ENCODE measurements at regions not wholly inside any gene's neighbourhood (a gene's known extent, or its start where the extent isn't known, plus 50 kb on each side); places are given as distances from the start of the nearest gene placed in this dataset.

DNA sequence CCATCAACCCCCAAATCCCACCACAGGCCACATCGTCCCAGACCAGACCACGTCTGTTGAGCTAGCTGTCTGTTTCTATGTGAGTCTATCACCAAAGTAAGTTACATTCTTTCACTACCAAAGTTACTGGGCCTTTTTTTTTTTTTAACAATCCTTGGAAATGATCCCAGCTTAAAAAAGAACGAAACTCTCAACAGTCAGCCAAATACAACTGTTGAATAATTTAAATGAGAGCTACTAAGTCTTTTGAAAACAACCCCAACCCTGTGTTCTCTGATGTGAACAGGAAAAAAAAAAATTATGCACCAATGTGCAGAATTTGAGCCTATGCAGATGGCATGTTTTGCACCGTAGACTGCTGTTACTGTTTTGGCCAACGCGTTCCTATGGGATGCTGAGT lies 134.0 kb upstream of the ETS2 start:
- TF ChIP-seq TCF7L2 (IDR thresholded peaks at IDR 0.05; ENCODE audit: borderline replicate concordance, low read depth, low read length) (no peak), ZNF335 (tag by site-specific recombination; conservative IDR thresholded peaks at IDR 0.05) (no peak), YY1 (tag by site-specific recombination; IDR thresholded peaks at IDR 0.05) (no peak), ZNF266 (tag by site-specific recombination; IDR thresholded peaks at IDR 0.05; ENCODE audit: low read depth) (no peak), MZF1 (tag by site-specific recombination; IDR thresholded peaks at IDR 0.05; ENCODE audit: borderline replicate concordance) (no peak), ZNF121 (tag by site-specific recombination; IDR thresholded peaks at IDR 0.05) (no peak), TSHZ1 (tag by site-specific recombination; IDR thresholded peaks at IDR 0.05; ENCODE audit: borderline replicate concordance) (no peak), CTCF (tag by site-specific recombination; IDR thresholded peaks at IDR 0.05) (no peak), ZNF155 (tag by site-specific recombination; IDR thresholded peaks at IDR 0.05) (no peak), SP7 (tag by site-specific recombination; IDR thresholded peaks at IDR 0.05) (no peak)
- TF ChIP-seq, protein P1, sequence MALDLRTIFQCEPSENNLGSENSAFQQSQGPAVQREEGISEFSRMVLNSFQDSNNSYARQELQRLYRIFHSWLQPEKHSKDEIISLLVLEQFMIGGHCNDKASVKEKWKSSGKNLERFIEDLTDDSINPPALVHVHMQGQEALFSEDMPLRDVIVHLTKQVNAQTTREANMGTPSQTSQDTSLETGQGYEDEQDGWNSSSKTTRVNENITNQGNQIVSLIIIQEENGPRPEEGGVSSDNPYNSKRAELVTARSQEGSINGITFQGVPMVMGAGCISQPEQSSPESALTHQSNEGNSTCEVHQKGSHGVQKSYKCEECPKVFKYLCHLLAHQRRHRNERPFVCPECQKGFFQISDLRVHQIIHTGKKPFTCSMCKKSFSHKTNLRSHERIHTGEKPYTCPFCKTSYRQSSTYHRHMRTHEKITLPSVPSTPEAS (tag by site-specific recombination; IDR thresholded peaks at IDR 0.05), result no peak
- TF ChIP-seq, protein P2, sequence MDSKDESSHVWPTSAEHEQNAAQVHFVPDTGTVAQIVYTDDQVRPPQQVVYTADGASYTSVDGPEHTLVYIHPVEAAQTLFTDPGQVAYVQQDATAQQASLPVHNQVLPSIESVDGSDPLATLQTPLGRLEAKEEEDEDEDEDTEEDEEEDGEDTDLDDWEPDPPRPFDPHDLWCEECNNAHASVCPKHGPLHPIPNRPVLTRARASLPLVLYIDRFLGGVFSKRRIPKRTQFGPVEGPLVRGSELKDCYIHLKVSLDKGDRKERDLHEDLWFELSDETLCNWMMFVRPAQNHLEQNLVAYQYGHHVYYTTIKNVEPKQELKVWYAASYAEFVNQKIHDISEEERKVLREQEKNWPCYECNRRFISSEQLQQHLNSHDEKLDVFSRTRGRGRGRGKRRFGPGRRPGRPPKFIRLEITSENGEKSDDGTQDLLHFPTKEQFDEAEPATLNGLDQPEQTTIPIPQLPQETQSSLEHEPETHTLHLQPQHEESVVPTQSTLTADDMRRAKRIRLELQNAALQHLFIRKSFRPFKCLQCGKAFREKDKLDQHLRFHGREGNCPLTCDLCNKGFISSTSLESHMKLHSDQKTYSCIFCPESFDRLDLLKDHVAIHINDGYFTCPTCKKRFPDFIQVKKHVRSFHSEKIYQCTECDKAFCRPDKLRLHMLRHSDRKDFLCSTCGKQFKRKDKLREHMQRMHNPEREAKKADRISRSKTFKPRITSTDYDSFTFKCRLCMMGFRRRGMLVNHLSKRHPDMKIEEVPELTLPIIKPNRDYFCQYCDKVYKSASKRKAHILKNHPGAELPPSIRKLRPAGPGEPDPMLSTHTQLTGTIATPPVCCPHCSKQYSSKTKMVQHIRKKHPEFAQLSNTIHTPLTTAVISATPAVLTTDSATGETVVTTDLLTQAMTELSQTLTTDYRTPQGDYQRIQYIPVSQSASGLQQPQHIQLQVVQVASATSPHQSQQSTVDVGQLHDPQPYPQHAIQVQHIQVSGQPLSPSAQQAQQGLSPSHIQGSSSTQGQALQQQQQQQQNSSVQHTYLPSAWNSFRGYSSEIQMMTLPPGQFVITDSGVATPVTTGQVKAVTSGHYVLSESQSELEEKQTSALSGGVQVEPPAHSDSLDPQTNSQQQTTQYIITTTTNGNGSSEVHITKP (tag by site-specific recombination; IDR thresholded peaks at IDR 0.05), result no peak
